ENCODE measurements at regions not wholly inside any gene's neighbourhood (a gene's known extent, or its start where the extent isn't known, plus 50 kb on each side); places are given as distances from the start of the nearest gene placed in this dataset.

GRCh38 chr9:118606668-118607067, 762.6 kb downstream of the BRINP1 start:
- no peak for TF ChIP-seq TAF1 (IDR thresholded peaks at IDR 0.05; ENCODE audit: borderline replicate concordance, insufficient read depth, low read length)
- TF ChIP-seq POLR2AphosphoS5 (IDR thresholded peaks at IDR 0.05; ENCODE audit: low read depth, low read length): no peak
